Panc1 (cell line): ENCODE measurements at regions not wholly inside any gene's neighbourhood (a gene's known extent, or its start where the extent isn't known, plus 50 kb on each side); places are given as distances from the start of the nearest gene placed in this dataset.

ENCODE experiments used
- ATAC-seq: fragments of 200-7000 bp; cut with Tn5 transposase; 2 replicates; pipeline ENCODE4 v1.9.1; 2020; ENCODE audit warnings: mild to moderate bottlenecking, moderate library complexity
- BruUV-seq: library from RNA; stranded (reverse); fragments of 400-500 nt; replicated peaks from 2 replicates; lab custom pipeline; 2021; lab: Mats Ljungman, UMichigan
- CTCF ChIA-PET: fragments of 300-600 bp; sonication (Branson Sonifier 250); formaldehyde crosslinking; loops from one replicate; lab custom pipeline; 2022; ENCODE audit warnings: antibody characterized with exemption; lab: Charles Lee
- POLR2A ChIA-PET: fragments of 300-600 bp; sonication (Branson Sonifier 250); formaldehyde crosslinking; loops from one replicate; lab custom pipeline; 2022; ENCODE audit warnings: antibody characterized with exemption; lab: Charles Lee
- DNase-seq: peaks from one replicate; pipeline ENCODE4 v3.0.0-alpha.2; 2010; ENCODE audit warnings: low read depth, low spot score
- H3K27ac ChIP-seq: 2 replicates; pipeline ENCODE4 v1.5.1; 2011; ENCODE audit warnings: mild to moderate bottlenecking, low read length, inconsistent platforms
- H3K27me3 ChIP-seq: fragments of 200-500 bp; sonication (Bioruptor generic); 2 replicates; pipeline ENCODE4 v1.6.0; 2014; ENCODE audit warnings: low read length, inconsistent platforms; ENCODE audit not compliant: control insufficient read depth, insufficient read depth
- H3K36me3 ChIP-seq: fragments of 200-500 bp; sonication (Bioruptor generic); 2 replicates; pipeline ENCODE4 v1.5.1; 2014; ENCODE audit warnings: inconsistent platforms, mild to moderate bottlenecking, low read length, moderate library complexity; ENCODE audit not compliant: control insufficient read depth, insufficient read depth
- H3K4me1 ChIP-seq: 2 replicates; pipeline ENCODE4 v1.5.1; 2011; ENCODE audit warnings: inconsistent platforms, mild to moderate bottlenecking, low read length, moderate library complexity; ENCODE audit not compliant: control insufficient read depth, insufficient read depth
- H3K4me3 ChIP-seq, 2 experiments: 2 replicates each; pipeline ENCODE4 v1.5.1; 2011 to 2012; ENCODE audit warnings: low read depth in 2 of 2, low read length in 2 of 2, mild to moderate bottlenecking in 2 of 2, inconsistent platforms in 1 of 2, moderate library complexity in 1 of 2
- H3K9me3 ChIP-seq: fragments of 200-500 bp; sonication (Bioruptor generic); 2 replicates; pipeline ENCODE4 v1.5.1; 2014; ENCODE audit warnings: low read depth, mild to moderate bottlenecking, inconsistent platforms, low read length, moderate library complexity; ENCODE audit not compliant: control insufficient read depth, insufficient read depth
- CTCF ChIP-seq: fragments of 450-650 bp; IDR thresholded peaks from 2 replicates; pipeline ENCODE4 v1.5.1; 2017; ENCODE audit warnings: mild to moderate bottlenecking
- POLR2AphosphoS5 ChIP-seq: IDR thresholded peaks from 2 replicates; pipeline ENCODE4 v1.6.1; 2012; ENCODE audit warnings: mild to moderate bottlenecking, low read depth, low read length, moderate library complexity
- REST ChIP-seq, 2 experiments: IDR thresholded peaks; 2 replicates each; pipeline ENCODE4 v1.6.1; 2011 to 2012; ENCODE audit warnings: low read depth in 2 of 2, control low read depth in 1 of 2, low read length in 1 of 2, mild to moderate bottlenecking in 1 of 2, moderate library complexity in 1 of 2; ENCODE audit not compliant: insufficient read depth in 1 of 2
- SIN3A ChIP-seq: IDR thresholded peaks from 2 replicates; pipeline ENCODE4 v1.6.1; 2012; ENCODE audit warnings: low read depth, mild to moderate bottlenecking, low read length, moderate library complexity, borderline replicate concordance; ENCODE audit not compliant: insufficient read depth
- TCF7L2 ChIP-seq: IDR thresholded peaks from 2 replicates; pipeline ENCODE4 v1.6.1; 2011; ENCODE audit warnings: mild to moderate bottlenecking, low read depth, low read length, inconsistent platforms
- in situ Hi-C: cut with HindIII; loops from 2 replicates; pipeline ENCODE4 v1.10.0; 2016; ENCODE audit warnings: low sequenced_read_pairs, low pct_unique_long_range_greater_than_20kb
- intact Hi-C: fragments of 100-400 bp; cut with micrococcal nuclease; formaldehyde crosslinking; loops from one replicate; pipeline ENCODE4 v1.10.0; 2022; ENCODE audit not compliant: unreplicated experiment

GRCh38 chr1:5812295-5812694 lies 179.9 kb downstream of the NPHP4 start:
- Histone ChIP-seq H3K27me3 (peaks cover 6% of the 10 kb centered on the region), H3K27ac (no peak overlapping the region), H3K4me3 (no peak overlapping the region), H3K36me3 (no peaks in the 10 kb centered on the region), H3K4me1 (no peaks in the 10 kb centered on the region), H3K9me3 (no peaks in the 10 kb centered on the region)
- BruUV-seq: no TSS peak
- ChIA-PET CTCF (no interaction called here), POLR2A (no interaction called here)
- no peak for DNase-seq
- no peak for ATAC-seq
- intact Hi-C loops (no loop called here), in situ Hi-C loops (no loop called here)
- no peak for TF ChIP-seq TCF7L2
- no peak for TF ChIP-seq SIN3A
- TF ChIP-seq CTCF: no peak
- TF ChIP-seq REST (IDR thresholded peaks at IDR 0.05; ENCODE audit: insufficient read depth in 1 of 2, low read depth in 2 of 2, low read length in 1 of 2): no peak
- no peak for TF ChIP-seq POLR2AphosphoS5

GRCh38 chr1:5811419-5811818 lies 180.8 kb downstream of the NPHP4 start:
- H3K4me3 ChIP-seq: no peak overlapping the region
- no peak for TF ChIP-seq SIN3A
- TF ChIP-seq CTCF: no peak
- no peak for TF ChIP-seq POLR2AphosphoS5
- no peak for TF ChIP-seq REST (IDR thresholded peaks at IDR 0.05; ENCODE audit: insufficient read depth in 1 of 2, low read depth in 2 of 2, low read length in 1 of 2)
- no peak for TF ChIP-seq TCF7L2
- no peak for ATAC-seq
- no peaks in the 10 kb centered on the region for H3K9me3 ChIP-seq
- CTCF ChIA-PET: no interaction called here
- H3K27ac ChIP-seq: no peak overlapping the region
- in situ Hi-C loops: no loop called here
- intact Hi-C loops: no loop called here
- no peak for DNase-seq
- POLR2A ChIA-PET: no interaction called here
- peaks cover 6% of the 10 kb centered on the region for H3K27me3 ChIP-seq
- H3K36me3 ChIP-seq: no peaks in the 10 kb centered on the region
- no TSS peak for BruUV-seq
- no peaks in the 10 kb centered on the region for H3K4me1 ChIP-seq
